Gastrocnemius medialis (tissue), 4 donors: ENCODE measurements at regions not wholly inside any gene's neighbourhood (a gene's known extent, or its start where the extent isn't known, plus 50 kb on each side); places are given as distances from the start of the nearest gene placed in this dataset.

ENCODE experiments used
- ATAC-seq, 2 donors: fragments of 150-250 bp; one replicate each; pipeline ENCODE4 v1.9.1; 2016
- DNase-seq, 2 donors: peaks; one replicate each; pipeline ENCODE4 v3.0.0-alpha.2; 2019
- H3K27ac ChIP-seq, 4 donors: fragments of 200-600 bp; sonication (generic); 1 replicate in 1 of 4; 2 replicates in 3 of 4; pipeline ENCODE4 v1.5.1; 2016 to 2018; ENCODE audit warnings: mild to moderate bottlenecking in 2 of 4, moderate library complexity in 1 of 4
- H3K27me3 ChIP-seq, 3 donors: fragments of 200-600 bp; sonication (generic) in 2 of 3; 1 replicate in 1 of 3; 2 replicates in 2 of 3; pipeline versions ENCODE4 v1.5.1 to v1.6.0; 2016 to 2019; ENCODE audit warnings: mild to moderate bottlenecking in 1 of 3, moderate library complexity in 1 of 3
- H3K36me3 ChIP-seq, 2 donors: fragments of 200-600 bp; sonication (generic) in 1 of 2; one replicate each; pipeline ENCODE4 v1.5.1; 2017 to 2018
- H3K4me1 ChIP-seq, 2 donors: fragments of 200-600 bp; sonication (generic) in 1 of 2; one replicate each; pipeline ENCODE4 v1.5.1; 2016 to 2017; ENCODE audit warnings: mild to moderate bottlenecking in 2 of 2
- H3K4me3 ChIP-seq, 4 donors: fragments of 200-600 bp; sonication (generic) in 3 of 4; 1 replicate in 1 of 4; 2 replicates in 3 of 4; pipeline ENCODE4 v1.5.1; 2016 to 2019; ENCODE audit warnings: mild to moderate bottlenecking in 2 of 4
- H3K9me3 ChIP-seq, 3 donors: fragments of 200-600 bp; sonication (generic) in 2 of 3; 1 replicate in 1 of 3; 2 replicates in 2 of 3; pipeline ENCODE4 v1.5.1; 2016 to 2019
- POLR2A ChIP-seq, 2 donors: fragments of 450-650 bp; IDR thresholded peaks; one replicate each; pipeline ENCODE4 v1.6.1; 2017; ENCODE audit warnings: antibody characterized with exemption in 2 of 2, mild to moderate bottlenecking in 2 of 2, moderate library complexity in 2 of 2
- in situ Hi-C, 4 donors: fragments of 200-750 bp; cut with MboI; loops; one replicate each; pipeline versions ENCODE4 v1.15.0 to v1.8.0; 2017; ENCODE audit warnings: low sequenced_read_pairs in 4 of 4
- intact Hi-C: fragments of 100-400 bp; cut with DNase I; formaldehyde crosslinking; loops from one replicate; pipeline ENCODE4 v1.15.1; 2023; ENCODE audit warnings: low total_unique reads
- TF ChIP-seq, protein P1 (sequence below), 5 experiments: fragments of 450-650 bp in 3 of 5; fragments of 200-600 bp in 2 of 5; sonication (generic) in 2 of 5; IDR thresholded peaks in 4 of 5; conservative IDR thresholded peaks in 1 of 5; 1 replicate in 4 of 5; 2 replicates in 1 of 5; pipeline ENCODE4 v1.5.1; 2016 to 2019; ENCODE audit warnings: antibody characterized with exemption in 5 of 5, mild to moderate bottlenecking in 3 of 5, moderate library complexity in 3 of 5

DNA sequence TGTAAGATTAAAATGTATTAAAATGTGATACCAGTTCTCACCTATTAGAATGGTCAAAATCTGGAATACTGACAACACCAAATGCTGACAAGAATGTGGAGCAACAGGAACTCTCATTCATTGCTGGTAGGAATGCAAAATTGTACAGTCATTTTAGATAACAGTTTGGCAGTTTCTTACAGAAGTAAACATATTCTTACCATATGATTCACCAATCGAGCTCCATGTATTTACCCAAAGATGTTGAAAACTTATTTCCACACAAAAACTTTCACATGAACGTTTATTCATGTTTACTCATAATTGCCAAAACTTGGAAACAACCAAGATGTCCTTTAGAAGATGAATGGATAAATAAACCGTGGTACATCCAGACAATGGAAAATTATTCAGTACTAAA, 1193.5 kb upstream of the ACVR2A start:
- DNase-seq = no peak
- Histone ChIP-seq H3K36me3 (no peaks in the 10 kb centered on the region), H3K9me3 (peaks cover 0 to 4% (median 0%) of the 10 kb centered on the region in 3 donors), H3K27ac (no peak overlapping the region), H3K4me3 (no peak overlapping the region), H3K4me1 (no peaks in the 10 kb centered on the region), H3K27me3 (no peaks in the 10 kb centered on the region)
- no peak for TF ChIP-seq POLR2A (IDR thresholded peaks at IDR 0.05)
- TF ChIP-seq, protein P1, sequence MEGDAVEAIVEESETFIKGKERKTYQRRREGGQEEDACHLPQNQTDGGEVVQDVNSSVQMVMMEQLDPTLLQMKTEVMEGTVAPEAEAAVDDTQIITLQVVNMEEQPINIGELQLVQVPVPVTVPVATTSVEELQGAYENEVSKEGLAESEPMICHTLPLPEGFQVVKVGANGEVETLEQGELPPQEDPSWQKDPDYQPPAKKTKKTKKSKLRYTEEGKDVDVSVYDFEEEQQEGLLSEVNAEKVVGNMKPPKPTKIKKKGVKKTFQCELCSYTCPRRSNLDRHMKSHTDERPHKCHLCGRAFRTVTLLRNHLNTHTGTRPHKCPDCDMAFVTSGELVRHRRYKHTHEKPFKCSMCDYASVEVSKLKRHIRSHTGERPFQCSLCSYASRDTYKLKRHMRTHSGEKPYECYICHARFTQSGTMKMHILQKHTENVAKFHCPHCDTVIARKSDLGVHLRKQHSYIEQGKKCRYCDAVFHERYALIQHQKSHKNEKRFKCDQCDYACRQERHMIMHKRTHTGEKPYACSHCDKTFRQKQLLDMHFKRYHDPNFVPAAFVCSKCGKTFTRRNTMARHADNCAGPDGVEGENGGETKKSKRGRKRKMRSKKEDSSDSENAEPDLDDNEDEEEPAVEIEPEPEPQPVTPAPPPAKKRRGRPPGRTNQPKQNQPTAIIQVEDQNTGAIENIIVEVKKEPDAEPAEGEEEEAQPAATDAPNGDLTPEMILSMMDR (IDR thresholded peaks at IDR 0.05 in 4 of 5, conservative IDR thresholded peaks at IDR 0.05 in 1 of 5) = no peak
- in situ Hi-C loops = no loop called here
- intact Hi-C loops = no loop called here
- no peak for ATAC-seq

DNA sequence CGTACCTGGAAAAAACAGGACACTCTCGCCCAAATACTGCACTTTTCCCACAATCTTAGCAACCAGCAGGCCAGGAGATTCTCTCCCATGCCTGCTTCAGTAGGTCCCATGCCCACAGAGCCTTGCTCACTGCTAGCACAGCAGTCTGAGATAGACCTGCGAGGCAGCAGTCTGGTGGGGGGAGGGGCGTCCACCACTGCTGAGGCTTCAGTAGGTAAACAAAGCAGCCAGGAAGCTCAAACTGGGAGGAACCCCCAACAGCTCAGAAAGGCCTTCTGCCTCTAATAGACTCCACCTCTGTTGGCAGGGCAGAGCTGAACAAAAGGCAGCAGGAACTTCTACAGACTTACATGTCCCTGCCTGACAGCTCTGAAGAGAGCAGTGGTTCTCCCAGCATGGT, 1202.8 kb upstream of the ACVR2A start:
- H3K4me1 ChIP-seq = no peaks in the 10 kb centered on the region
- H3K4me3 ChIP-seq = no peak overlapping the region
- DNase-seq = no peak
- no peak overlapping the region for H3K27ac ChIP-seq
- no peaks in the 10 kb centered on the region for H3K27me3 ChIP-seq
- no peak for ATAC-seq
- in situ Hi-C loops (no loop called here), intact Hi-C loops (no loop called here)
- H3K9me3 ChIP-seq = peaks cover 0 to 4% (median 0%) of the 10 kb centered on the region in 3 donors
- TF ChIP-seq, protein P1 (IDR thresholded peaks at IDR 0.05 in 4 of 5, conservative IDR thresholded peaks at IDR 0.05 in 1 of 5) = no peak
- no peak for TF ChIP-seq POLR2A (IDR thresholded peaks at IDR 0.05)
- H3K36me3 ChIP-seq = no peaks in the 10 kb centered on the region

DNA sequence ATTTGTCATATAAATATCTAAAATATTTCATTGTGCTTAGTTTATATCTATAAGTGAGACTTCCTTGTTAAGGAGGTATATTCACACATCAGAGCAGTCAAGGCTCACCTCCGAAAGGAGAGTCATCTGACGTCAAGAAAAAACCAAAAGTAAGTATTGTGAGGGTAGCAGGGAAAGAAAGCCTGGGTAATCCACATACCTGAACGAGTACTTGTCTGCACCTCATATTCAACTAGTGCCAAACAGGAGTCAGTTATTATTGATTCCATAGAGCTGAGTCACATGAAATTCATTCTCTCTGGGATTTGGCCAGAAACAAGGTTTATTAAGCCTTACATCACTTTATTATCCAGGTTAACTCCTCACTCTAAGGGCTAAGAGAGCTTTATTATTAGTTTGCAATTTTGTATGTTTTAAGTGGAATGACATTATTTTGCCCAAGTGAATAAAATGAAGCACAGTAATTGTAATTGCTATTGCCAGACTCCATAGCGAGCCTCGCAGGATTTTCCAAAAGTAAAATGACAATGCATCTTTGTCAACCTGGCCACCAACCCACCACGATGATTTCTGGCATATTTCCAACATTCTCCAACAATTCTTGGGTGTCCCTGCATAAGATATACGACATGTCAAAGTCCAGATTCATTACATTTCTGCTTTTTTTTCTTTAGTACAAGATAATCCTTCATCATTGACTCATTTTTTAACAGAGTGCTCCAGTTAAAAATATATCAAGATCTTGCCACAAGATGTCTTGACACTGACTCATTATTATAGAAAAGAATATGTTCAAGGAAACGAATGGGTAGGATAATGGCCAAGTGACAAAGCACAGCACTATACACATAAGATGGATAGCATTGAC, 1210.4 kb upstream of the ACVR2A start:
- in situ Hi-C loops = no loop called here
- Histone ChIP-seq H3K4me3 (no peak overlapping the region), H3K4me1 (no peaks in the 10 kb centered on the region), H3K36me3 (no peaks in the 10 kb centered on the region), H3K9me3 (no peaks in the 10 kb centered on the region), H3K27ac (no peak overlapping the region), H3K27me3 (no peaks in the 10 kb centered on the region)
- DNase-seq = no peak
- TF ChIP-seq POLR2A (IDR thresholded peaks at IDR 0.05) = no peak
- TF ChIP-seq, protein P1 (IDR thresholded peaks at IDR 0.05 in 4 of 5, conservative IDR thresholded peaks at IDR 0.05 in 1 of 5) = no peak
- no peak for ATAC-seq
- intact Hi-C loops = no loop called here

DNA sequence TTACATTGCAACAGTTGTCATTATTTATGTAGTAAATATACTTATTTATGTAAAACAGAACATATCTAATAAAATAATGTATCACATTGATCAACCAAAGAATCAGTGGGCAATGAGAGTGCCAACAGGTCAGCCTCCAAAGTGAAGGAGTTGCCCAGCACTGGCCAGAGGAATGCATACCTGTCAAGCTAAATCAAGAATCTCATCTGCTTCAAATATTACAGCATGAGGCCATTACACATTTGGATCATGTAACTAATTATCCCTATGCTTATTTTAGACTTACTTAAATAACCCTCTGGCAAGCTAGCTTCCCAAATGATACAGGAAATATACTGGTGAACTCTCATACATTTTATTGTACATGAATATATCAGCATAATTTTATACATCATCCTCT, 1211.7 kb upstream of the ACVR2A start:
- Histone ChIP-seq H3K27ac (no peak overlapping the region), H3K4me3 (no peak overlapping the region), H3K4me1 (no peaks in the 10 kb centered on the region), H3K27me3 (no peaks in the 10 kb centered on the region), H3K36me3 (no peaks in the 10 kb centered on the region), H3K9me3 (no peaks in the 10 kb centered on the region)
- ATAC-seq (no peak), DNase-seq (no peak)
- in situ Hi-C loops = no loop called here
- intact Hi-C loops = no loop called here
- TF ChIP-seq, protein P1 (IDR thresholded peaks at IDR 0.05 in 4 of 5, conservative IDR thresholded peaks at IDR 0.05 in 1 of 5) = no peak
- TF ChIP-seq POLR2A (IDR thresholded peaks at IDR 0.05) = no peak
